Activated naive CD4-positive, alpha-beta T cell treated with anti-CD3 and anti-CD28 coated beads, Interleukin-2, amount 50 U/mL, for 24 hours (primary cell): ENCODE measurements at regions not wholly inside any gene's neighbourhood (a gene's known extent, or its start where the extent isn't known, plus 50 kb on each side); places are given as distances from the start of the nearest gene placed in this dataset.
A peak's percentile ranks its signal among the peaks of the same experiment; 100 is the strongest.

Experiments
- H3K27ac Mint-ChIP-seq: one replicate; pipeline ENCODE4 v1.8.0; 2021; ENCODE audit warnings: mild to moderate bottlenecking, mixed read lengths
- H3K27me3 Mint-ChIP-seq: one replicate; pipeline ENCODE4 v1.8.0; 2021; ENCODE audit warnings: mixed read lengths
- H3K36me3 Mint-ChIP-seq: one replicate; pipeline ENCODE4 v1.8.0; 2021; ENCODE audit warnings: mixed read lengths
- H3K4me1 Mint-ChIP-seq: one replicate; pipeline ENCODE4 v1.8.0; 2021; ENCODE audit warnings: mixed read lengths
- H3K4me3 Mint-ChIP-seq: one replicate; pipeline ENCODE4 v1.8.0; 2021; ENCODE audit warnings: mild to moderate bottlenecking, mixed read lengths
- H3K9me3 Mint-ChIP-seq: one replicate; pipeline ENCODE4 v1.8.0; 2021; ENCODE audit warnings: mixed read lengths

DNA sequence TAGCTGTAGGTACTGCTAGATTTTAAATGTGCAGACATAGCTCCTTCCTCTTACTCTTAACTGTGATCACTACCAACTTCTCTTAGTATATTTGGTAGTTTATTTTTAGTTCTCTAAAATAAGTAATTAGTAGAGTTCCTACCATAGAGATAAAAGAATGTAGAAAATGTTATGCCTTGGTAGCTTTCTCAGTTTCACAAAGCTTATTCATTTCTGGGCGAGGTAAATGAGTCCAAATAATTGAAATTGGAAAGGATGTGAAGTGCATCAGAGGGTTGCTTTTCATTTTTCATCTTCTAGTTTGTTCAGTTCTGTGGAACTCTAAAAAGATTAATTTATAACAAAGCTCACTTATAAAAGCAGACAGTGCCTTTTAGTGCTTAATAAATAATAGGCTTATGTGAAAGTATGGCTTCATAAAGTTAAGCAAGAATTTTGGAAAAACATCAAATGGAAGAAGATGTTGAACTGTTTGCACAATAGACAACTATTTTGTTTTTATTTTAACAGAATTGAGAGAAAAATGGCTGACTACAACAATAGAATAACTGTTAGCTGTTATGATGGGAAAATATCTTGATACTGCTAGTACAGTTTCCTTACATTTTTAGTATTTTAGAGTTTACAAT, 303.7 kb downstream of the UTRN start:
- H3K9me3 Mint-ChIP-seq: no peaks in the 10 kb centered on the region
- no peaks in the 10 kb centered on the region for H3K27me3 Mint-ChIP-seq
- peaks cover 19% of the 10 kb centered on the region for H3K4me1 Mint-ChIP-seq
- H3K36me3 Mint-ChIP-seq: peaks cover 12% of the 10 kb centered on the region
- H3K27ac Mint-ChIP-seq: no peak overlapping the region
- no peak overlapping the region for H3K4me3 Mint-ChIP-seq

DNA sequence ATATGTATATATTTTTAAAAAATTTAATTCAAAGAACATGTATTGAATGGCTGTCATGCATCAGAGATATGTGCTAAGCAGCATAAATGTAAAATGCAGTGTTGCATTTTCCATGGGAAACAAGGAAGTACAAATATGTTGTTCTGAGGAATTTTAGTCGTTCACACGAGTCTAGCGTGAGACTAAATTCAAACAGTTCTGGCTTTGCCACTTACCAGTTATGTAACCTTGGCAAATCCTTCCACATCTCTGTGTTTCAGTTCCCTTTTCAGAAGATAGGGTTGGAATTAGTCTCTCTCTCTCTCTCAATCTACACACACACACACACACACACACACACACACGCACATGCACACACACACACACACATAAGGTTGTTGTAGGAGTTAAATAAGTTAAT, 305.4 kb downstream of the UTRN start:
- Mint-ChIP-seq H3K36me3 (peaks cover 13% of the 10 kb centered on the region), H3K27ac (no peak overlapping the region), H3K4me1 (peaks cover 21% of the 10 kb centered on the region), H3K27me3 (no peaks in the 10 kb centered on the region), H3K9me3 (no peaks in the 10 kb centered on the region), H3K4me3 (no peak overlapping the region)

DNA sequence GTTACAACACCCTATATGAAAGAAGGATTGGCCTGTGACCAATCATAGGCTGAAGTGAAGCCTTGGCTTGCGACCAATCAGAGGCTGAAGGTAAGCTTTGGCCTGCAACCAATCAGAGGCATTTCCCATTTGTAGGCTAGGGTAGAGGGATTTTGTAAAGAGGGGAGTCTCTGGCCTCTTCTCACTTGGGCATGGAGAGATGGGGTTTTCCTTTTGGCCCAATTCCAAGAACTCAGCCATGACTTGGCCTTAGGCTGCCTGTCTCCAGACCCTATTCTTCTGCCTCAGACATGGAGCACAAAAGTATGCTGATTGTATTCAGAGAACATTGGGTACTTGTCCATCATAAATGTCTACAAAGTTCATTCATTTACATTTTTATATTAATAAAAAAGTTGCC, 308.3 kb downstream of the UTRN start:
- H3K27me3 Mint-ChIP-seq: no peaks in the 10 kb centered on the region
- no peak overlapping the region for H3K4me3 Mint-ChIP-seq
- no peaks in the 10 kb centered on the region for H3K9me3 Mint-ChIP-seq
- peaks cover 17% of the 10 kb centered on the region for H3K36me3 Mint-ChIP-seq
- no peak overlapping the region for H3K27ac Mint-ChIP-seq
- H3K4me1 Mint-ChIP-seq: peaks cover 28% of the 10 kb centered on the region

DNA sequence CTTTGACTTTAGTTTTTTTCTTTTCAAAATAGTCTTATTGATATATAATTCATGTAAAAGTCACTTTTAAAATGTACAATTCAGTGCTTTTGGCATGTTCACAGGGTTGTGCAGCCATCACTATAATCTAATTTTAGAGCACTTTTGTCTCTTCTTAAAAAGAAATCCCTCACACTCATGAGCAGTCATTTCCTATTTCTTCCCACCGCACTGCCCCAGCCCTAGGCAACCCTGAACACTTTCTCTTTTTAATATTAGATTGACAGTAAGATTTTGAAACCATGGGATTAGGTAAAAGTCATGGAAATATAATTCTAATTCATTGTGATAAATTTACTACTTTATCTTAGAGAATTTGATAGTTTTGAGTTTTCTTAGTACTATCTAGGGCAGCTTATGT, 309.4 kb downstream of the UTRN start:
- Mint-ChIP-seq H3K4me3 (no peak overlapping the region), H3K27me3 (no peaks in the 10 kb centered on the region), H3K27ac (no peak overlapping the region), H3K4me1 (peaks cover 30% of the 10 kb centered on the region), H3K36me3 (peaks cover 22% of the 10 kb centered on the region), H3K9me3 (no peaks in the 10 kb centered on the region)

DNA sequence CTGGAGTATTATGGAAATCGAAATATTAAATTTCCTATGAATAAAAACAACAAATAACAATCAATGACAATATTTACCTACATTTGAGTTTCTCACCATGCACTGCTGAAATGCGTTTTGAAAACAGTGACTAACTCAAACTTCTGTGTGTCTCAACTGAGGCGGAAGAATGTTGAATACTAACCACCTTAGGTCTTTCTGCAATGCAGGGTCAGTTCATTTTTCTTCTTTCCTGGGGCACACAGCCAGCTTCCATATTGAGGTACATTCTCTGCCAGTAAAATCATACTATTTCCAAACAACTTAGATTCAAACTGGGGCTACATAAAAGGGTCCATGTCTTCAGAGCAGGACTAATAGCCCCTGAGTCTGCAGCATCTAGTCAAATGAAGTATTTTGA, 310.1 kb downstream of the UTRN start:
- peaks cover 33% of the 10 kb centered on the region for H3K4me1 Mint-ChIP-seq
- peaks cover 25% of the 10 kb centered on the region for H3K36me3 Mint-ChIP-seq
- no peak overlapping the region for H3K4me3 Mint-ChIP-seq
- H3K9me3 Mint-ChIP-seq: no peaks in the 10 kb centered on the region
- H3K27me3 Mint-ChIP-seq: no peaks in the 10 kb centered on the region
- H3K27ac Mint-ChIP-seq: no peak overlapping the region

DNA sequence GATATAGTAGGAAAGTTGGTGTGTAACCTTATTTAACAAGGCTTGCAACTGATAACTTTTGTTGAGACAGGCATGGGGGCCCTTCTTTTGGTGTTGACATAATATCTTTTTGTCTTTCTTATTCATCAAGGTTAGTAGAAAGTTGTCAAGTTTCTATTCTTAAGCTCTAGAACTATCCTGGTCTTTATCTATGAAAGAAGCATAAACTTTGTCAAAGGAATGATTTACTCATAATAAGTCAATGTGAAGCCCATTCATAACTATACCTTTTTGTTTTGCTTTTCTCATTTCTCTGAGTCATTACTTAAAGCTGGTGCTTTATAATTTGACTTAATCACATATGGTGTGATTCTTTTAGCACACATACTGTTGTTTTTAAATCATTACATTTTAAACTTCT, 312.4 kb downstream of the UTRN start:
- Mint-ChIP-seq H3K27me3 (no peaks in the 10 kb centered on the region), H3K4me3 (no peak overlapping the region), H3K27ac (no peak overlapping the region), H3K4me1 (peaks cover 51% of the 10 kb centered on the region), H3K36me3 (peaks cover 36% of the 10 kb centered on the region), H3K9me3 (peaks cover 7% of the 10 kb centered on the region)

DNA sequence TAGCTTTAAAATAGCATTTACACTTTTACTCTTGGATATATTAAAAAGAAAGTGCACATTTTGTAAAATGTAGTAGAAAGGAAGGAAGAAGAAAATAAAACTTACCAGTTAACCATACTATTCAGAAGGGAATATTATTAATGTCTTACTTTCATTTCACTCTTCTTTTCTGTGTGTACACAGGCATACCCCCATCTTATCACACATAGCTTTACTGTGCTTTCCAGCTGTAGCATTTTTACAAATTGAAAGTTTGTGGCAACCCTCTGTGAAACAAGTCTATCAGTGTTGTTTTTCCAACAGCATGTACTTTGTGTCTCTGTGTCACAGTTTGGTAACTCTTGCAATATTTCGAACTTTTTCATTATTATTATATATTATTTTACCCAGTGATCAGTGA, 314.5 kb downstream of the UTRN start:
- no peak overlapping the region for H3K4me3 Mint-ChIP-seq
- H3K27me3 Mint-ChIP-seq: no peaks in the 10 kb centered on the region
- H3K9me3 Mint-ChIP-seq: peaks cover 7% of the 10 kb centered on the region
- peaks cover 63% of the 10 kb centered on the region for H3K4me1 Mint-ChIP-seq
- peaks cover 33% of the 10 kb centered on the region for H3K36me3 Mint-ChIP-seq
- H3K27ac Mint-ChIP-seq: no peak overlapping the region

DNA sequence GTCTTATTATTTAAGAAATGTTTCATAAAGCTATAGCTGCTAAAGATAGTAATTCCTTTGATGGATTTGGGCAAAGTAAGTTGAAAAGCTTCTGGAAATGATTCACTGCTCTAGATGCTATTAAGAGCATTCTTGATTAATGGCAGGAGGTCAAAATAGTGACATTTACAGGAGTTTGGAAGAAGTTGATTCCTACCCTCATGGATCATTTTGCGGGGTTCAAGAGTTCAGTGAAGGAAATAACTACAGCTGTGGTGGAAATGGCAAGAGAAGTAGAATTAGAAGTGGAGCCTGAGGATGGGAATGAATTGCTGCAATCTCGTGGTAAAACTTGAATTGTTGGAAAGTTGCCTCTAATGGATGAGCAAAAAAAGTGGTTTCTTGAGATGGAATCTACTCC, 316.1 kb downstream of the UTRN start:
- H3K9me3 Mint-ChIP-seq: peaks cover 7% of the 10 kb centered on the region
- peak overlapping the region; percentile 49 for H3K4me3 Mint-ChIP-seq
- no peak overlapping the region for H3K27ac Mint-ChIP-seq
- H3K36me3 Mint-ChIP-seq: peaks cover 27% of the 10 kb centered on the region
- no peaks in the 10 kb centered on the region for H3K27me3 Mint-ChIP-seq
- peaks cover 60% of the 10 kb centered on the region for H3K4me1 Mint-ChIP-seq

DNA sequence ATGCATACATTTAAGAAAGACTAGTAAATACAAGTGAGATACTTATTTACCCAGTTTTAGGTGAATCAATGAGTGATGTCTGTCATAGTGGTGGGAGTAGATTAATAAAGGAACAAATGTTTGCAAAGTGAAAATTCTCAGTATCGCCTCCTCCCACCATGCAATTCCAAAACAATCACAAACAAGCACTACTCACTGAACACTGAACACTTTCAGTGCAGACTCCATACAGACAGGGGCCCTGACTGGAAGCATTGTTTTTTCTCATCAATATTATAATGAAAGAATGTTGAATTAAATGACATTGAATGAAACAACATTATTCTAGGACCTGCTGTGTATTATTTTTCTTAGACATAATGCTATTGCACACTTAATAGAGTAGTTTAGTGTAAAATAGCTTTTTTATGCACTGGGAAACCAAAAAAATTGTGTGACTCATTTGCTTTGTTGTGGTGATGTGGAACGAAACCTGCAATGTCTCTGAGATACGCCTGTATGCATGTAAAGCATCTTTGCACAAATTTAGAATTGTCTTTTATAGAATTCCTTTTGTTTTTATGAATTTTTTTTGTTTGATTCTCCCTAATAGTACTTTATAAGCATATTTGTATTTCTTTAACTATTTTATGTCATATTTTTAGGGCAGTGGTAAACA, 317.5 kb downstream of the UTRN start:
- Mint-ChIP-seq H3K9me3 (peaks cover 7% of the 10 kb centered on the region), H3K4me3 (no peak overlapping the region), H3K36me3 (peaks cover 32% of the 10 kb centered on the region), H3K27ac (peak overlapping the region; percentile 55), H3K4me1 (peaks cover 65% of the 10 kb centered on the region), H3K27me3 (no peaks in the 10 kb centered on the region)

DNA sequence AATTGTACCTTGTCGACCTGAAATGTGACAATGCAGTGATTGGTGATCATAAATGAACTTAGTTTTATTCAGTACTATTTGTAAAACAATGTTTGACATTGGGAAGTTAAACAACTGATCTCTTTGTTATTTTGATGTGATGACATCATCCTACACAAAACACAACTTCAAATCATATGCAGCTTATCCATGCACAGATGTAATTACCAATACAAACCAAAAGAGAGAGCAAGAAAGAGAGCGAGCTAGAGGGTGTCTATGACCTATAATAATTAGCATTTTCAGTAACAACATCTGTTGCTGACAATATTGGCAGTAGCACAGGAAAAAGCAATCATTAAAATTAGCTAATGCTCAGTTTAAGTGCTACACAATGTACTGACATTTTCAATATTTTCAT, 320.9 kb downstream of the UTRN start:
- Mint-ChIP-seq H3K27ac (no peak overlapping the region), H3K27me3 (no peaks in the 10 kb centered on the region), H3K36me3 (peaks cover 21% of the 10 kb centered on the region), H3K4me1 (peaks cover 71% of the 10 kb centered on the region), H3K4me3 (no peak overlapping the region), H3K9me3 (peaks cover 12% of the 10 kb centered on the region)

DNA sequence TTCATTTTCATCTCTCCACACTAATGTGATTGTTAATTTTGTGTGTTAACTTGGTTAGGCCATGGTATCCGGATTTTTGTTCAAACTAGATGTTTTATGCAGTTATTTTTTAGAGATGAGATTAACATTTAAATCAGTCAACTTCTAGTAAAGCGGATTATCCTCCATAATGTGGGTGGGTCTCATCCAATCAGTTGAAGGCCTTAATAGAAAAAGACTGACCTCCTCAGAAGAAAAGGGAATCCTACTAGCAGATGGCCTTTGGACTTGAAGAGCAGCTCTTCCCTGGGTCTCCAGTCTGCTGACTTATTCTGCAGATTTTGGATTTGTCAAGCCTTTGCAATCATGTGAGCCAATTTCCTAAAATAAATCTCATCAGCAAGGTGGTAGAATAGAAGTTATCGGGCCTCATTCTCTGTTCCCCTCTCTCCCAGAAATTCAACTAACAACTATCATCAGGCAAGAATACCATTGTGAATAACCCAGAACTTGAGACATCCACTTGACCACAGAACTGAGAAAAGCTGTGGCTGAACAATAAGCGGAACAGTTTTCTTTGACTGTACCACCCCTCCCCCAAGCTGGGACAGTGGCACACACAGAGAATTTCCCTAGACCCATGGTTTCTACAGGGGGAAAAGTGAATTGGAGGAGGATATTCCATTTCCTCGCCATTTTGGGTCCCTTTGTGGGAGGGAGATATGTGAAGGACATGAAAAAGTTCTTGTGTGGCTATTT, 323.0 kb downstream of the UTRN start:
- H3K36me3 Mint-ChIP-seq: peaks cover 12% of the 10 kb centered on the region
- H3K4me3 Mint-ChIP-seq: no peak overlapping the region
- H3K4me1 Mint-ChIP-seq: peaks cover 66% of the 10 kb centered on the region
- no peak overlapping the region for H3K27ac Mint-ChIP-seq
- H3K9me3 Mint-ChIP-seq: peaks cover 6% of the 10 kb centered on the region
- no peaks in the 10 kb centered on the region for H3K27me3 Mint-ChIP-seq

DNA sequence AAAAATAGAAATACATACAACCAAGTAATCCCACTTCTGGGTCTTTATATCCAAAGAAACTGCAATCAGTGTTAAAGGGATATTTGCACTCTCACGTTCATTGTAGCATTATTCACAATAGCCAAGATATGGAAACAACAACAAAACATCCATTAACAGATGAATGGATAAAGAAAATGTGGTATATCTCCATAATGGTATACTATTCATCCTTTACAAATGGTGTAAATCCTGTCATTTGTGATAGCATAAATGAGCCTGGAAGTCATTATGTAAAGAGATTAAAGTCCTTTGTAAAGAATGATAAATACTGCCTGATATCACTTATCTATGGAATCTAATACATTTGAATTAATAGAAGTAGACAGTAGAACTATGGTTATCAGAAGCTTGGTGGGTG, 327.7 kb downstream of the UTRN start:
- peaks cover 6% of the 10 kb centered on the region for H3K9me3 Mint-ChIP-seq
- no peak overlapping the region for H3K27ac Mint-ChIP-seq
- H3K36me3 Mint-ChIP-seq: peaks cover 14% of the 10 kb centered on the region
- H3K4me1 Mint-ChIP-seq: peaks cover 63% of the 10 kb centered on the region
- H3K27me3 Mint-ChIP-seq: no peaks in the 10 kb centered on the region
- H3K4me3 Mint-ChIP-seq: no peak overlapping the region

DNA sequence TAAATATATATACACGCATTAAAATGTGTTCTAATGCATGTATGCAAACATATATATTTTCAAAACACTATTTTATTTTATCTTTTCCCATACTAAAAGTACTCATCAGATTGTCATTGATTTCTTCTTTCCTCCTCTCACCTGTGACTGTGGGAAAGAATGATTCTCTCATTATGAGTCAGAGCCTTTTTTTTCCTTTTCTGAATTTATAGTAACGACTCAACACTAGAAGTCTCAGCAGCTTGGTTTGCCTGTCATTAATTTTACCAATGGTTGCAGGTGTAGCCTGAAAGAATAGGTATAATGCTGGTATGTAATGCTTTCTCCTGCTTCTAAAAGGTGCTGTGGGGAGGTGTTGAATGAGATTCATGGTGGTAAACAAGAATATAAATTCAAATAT, 328.7 kb downstream of the UTRN start:
- peaks cover 11% of the 10 kb centered on the region for H3K36me3 Mint-ChIP-seq
- peaks cover 4% of the 10 kb centered on the region for H3K9me3 Mint-ChIP-seq
- peak overlapping the region; percentile 43 for H3K27ac Mint-ChIP-seq
- no peak overlapping the region for H3K4me3 Mint-ChIP-seq
- no peaks in the 10 kb centered on the region for H3K27me3 Mint-ChIP-seq
- H3K4me1 Mint-ChIP-seq: peaks cover 54% of the 10 kb centered on the region

DNA sequence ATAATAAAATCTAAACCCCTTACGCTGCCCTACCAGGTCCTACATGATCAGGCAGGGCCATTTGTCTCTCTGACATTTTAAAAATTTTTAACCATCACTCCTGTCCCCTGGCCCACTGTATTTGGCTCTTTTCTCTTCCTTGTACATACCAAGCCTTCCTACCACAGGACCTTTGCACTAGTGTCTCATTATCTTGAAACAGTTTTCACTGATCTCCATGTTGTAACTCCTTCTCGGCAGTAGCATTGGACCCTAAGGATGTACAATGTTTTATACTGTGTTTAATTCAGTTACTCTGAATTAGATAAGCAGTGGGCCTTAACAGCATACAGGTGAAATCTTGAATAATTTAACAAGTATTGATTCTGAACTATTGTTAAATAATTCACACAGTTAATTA, 330.7 kb downstream of the UTRN start:
- Mint-ChIP-seq H3K27ac (peak overlapping the region; percentile 46), H3K4me1 (peaks cover 55% of the 10 kb centered on the region)

DNA sequence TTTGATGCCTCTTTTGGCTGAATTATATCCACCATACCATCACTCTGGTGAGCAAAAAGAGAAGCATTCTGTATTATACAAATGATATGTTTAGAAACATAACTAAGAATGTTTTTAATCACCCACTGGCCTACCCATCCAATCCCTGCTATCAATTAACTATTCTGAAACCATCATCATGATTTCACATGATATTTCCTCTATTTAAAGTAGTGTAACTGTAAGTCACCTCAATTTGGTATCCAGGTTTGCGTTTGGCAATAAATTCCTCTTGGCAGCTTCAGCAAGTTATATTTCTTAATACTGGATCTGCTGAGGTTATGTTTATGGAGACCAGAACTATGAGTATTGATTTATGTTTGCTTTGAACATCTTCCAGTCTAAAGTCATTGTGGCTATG, 332.1 kb downstream of the UTRN start:
- Mint-ChIP-seq H3K27ac (no peak overlapping the region), H3K27me3 (no peaks in the 10 kb centered on the region), H3K36me3 (peaks cover 7% of the 10 kb centered on the region), H3K4me3 (no peak overlapping the region), H3K4me1 (peaks cover 55% of the 10 kb centered on the region), H3K9me3 (no peaks in the 10 kb centered on the region)

More for the DNA sequence above, 330.7 kb downstream of the UTRN start:
- Mint-ChIP-seq H3K27me3 (no peaks in the 10 kb centered on the region), H3K4me3 (no peak overlapping the region), H3K9me3 (no peaks in the 10 kb centered on the region), H3K36me3 (peaks cover 7% of the 10 kb centered on the region)

DNA sequence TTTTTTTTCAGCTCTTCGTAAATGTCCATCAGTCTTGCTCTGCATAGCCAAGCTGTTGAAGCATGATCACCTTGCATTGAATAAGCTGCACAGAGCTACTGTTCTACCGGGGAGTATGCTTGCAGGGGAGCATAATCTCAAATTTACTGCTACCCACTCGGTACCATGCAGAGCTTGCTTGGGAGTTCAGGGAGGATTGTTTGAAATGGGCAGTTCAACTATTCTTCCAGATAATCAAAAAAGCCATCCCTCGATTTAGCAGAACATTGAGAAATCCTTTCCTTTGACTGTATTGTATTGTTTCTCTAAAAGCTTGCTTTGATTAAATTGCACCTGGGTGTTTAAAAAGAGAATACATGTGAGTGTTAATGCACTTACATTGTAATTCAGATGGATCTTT, 332.6 kb downstream of the UTRN start:
- Mint-ChIP-seq H3K4me1 (peaks cover 49% of the 10 kb centered on the region), H3K9me3 (no peaks in the 10 kb centered on the region), H3K27me3 (no peaks in the 10 kb centered on the region), H3K4me3 (no peak overlapping the region), H3K36me3 (peaks cover 7% of the 10 kb centered on the region), H3K27ac (no peak overlapping the region)
